H1 (cell line): ENCODE measurements at regions not wholly inside any gene's neighbourhood (a gene's known extent, or its start where the extent isn't known, plus 50 kb on each side); places are given as distances from the start of the nearest gene placed in this dataset.

Source experiments
- CTCF ChIA-PET: fragments of 300-600 bp; sonication (Branson Sonifier 250); formaldehyde crosslinking; loops from one replicate; lab custom pipeline; 2021; ENCODE audit not compliant: partially characterized antibody; lab: Charles Lee
- POLR2A ChIA-PET: fragments of 300-600 bp; sonication (Branson Sonifier 250); formaldehyde crosslinking; loops from one replicate; lab custom pipeline; 2021; ENCODE audit warnings: inconsistent platforms; ENCODE audit not compliant: partially characterized antibody; lab: Charles Lee
- DNase-seq, 2 experiments: peaks; one replicate each; pipeline versions ENCODE4 v3.0.0 to v3.0.0-alpha.2; 2010 to 2022; ENCODE audit warnings: low spot score in 2 of 2, low read depth in 1 of 2, mixed read lengths in 1 of 2
- FAIRE-seq: peaks from 2 replicates; lab custom pipeline; 2011; peaks lifted over from hg19 to GRCh38; lab: Jason Lieb, UNC
- H2AFZ ChIP-seq: 2 replicates; pipeline ENCODE4 v1.8.1; 2012; ENCODE audit warnings: low read length, inconsistent platforms
- H2AK5ac ChIP-seq: 2 replicates; pipeline ENCODE4 v1.6.1; 2013; ENCODE audit warnings: low read depth, low read length
- H2BK120ac ChIP-seq: replicated peaks from 2 replicates; pipeline ENCODE3; 2013; ENCODE audit warnings: low read depth, low read length, inconsistent platforms
- H2BK12ac ChIP-seq: 2 replicates; pipeline ENCODE4 v1.6.1; 2013; ENCODE audit warnings: low read depth, low read length
- H2BK15ac ChIP-seq: 2 replicates; pipeline ENCODE4 v1.6.1; 2013; ENCODE audit warnings: low read length
- H2BK20ac ChIP-seq: 2 replicates; pipeline ENCODE4 v1.6.1; 2013; ENCODE audit warnings: low read length
- H2BK5ac ChIP-seq: 2 replicates; pipeline ENCODE4 v1.6.1; 2013; ENCODE audit warnings: low read depth, low read length
- H3K14ac ChIP-seq: 2 replicates; pipeline ENCODE4 v1.6.1; 2013; ENCODE audit warnings: inconsistent platforms; ENCODE audit not compliant: insufficient read length
- H3K18ac ChIP-seq: 2 replicates; pipeline ENCODE4 v1.6.1; 2013; ENCODE audit warnings: low read length; ENCODE audit errors: extremely low read depth
- H3K23ac ChIP-seq: 2 replicates; pipeline ENCODE4 v1.6.1; 2013; ENCODE audit warnings: inconsistent platforms; ENCODE audit not compliant: insufficient read length
- H3K23me2 ChIP-seq: 2 replicates; pipeline ENCODE4 v1.6.1; 2013; ENCODE audit warnings: low read depth, low read length
- H3K27ac ChIP-seq: 2 replicates; pipeline ENCODE4 v1.6.1; 2011; ENCODE audit warnings: low read depth, low read length, inconsistent platforms
- H3K27me3 ChIP-seq, 4 experiments: replicated peaks in 1 of 4; 1 replicate in 1 of 4; 2 replicates in 3 of 4; pipeline versions ENCODE4 v1.6.1 to v1.8.1; 2011 to 2013; ENCODE audit warnings: low read length in 3 of 4, mild to moderate bottlenecking in 3 of 4, inconsistent platforms in 2 of 4, mixed read lengths in 2 of 4, moderate library complexity in 1 of 4; ENCODE audit not compliant: control insufficient read depth in 3 of 4, insufficient read depth in 3 of 4; ENCODE audit errors: extremely low read depth in 1 of 4
- H3K36me3 ChIP-seq, 4 experiments: 2 replicates each; pipeline versions ENCODE4 v1.6.1 to v1.8.1; 2011 to 2013; ENCODE audit warnings: mild to moderate bottlenecking in 4 of 4, low read length in 3 of 4, moderate library complexity in 2 of 4, control low read depth in 1 of 4, inconsistent platforms in 1 of 4; ENCODE audit not compliant: insufficient read depth in 4 of 4, control insufficient read depth in 2 of 4
- H3K4ac ChIP-seq: replicated peaks from 2 replicates; pipeline ENCODE3; 2013; ENCODE audit warnings: low read length, low read depth, mixed read lengths, inconsistent platforms; ENCODE audit not compliant: insufficient read length
- H3K4me1 ChIP-seq, 4 experiments: replicated peaks in 1 of 4; 1 replicate in 1 of 4; 2 replicates in 3 of 4; pipeline versions ENCODE4 v1.6.1 to v1.8.1; 2011 to 2013; ENCODE audit warnings: low read length in 3 of 4, inconsistent platforms in 2 of 4, mixed read lengths in 1 of 4; ENCODE audit not compliant: insufficient read depth in 4 of 4, control insufficient read depth in 3 of 4
- H3K4me2 ChIP-seq, 2 experiments: 2 replicates each; pipeline versions ENCODE4 v1.6.1 to v1.8.1; 2011 to 2013; ENCODE audit warnings: low read depth in 2 of 2, low read length in 2 of 2, control low read depth in 1 of 2, inconsistent platforms in 1 of 2, mild to moderate bottlenecking in 1 of 2; ENCODE audit not compliant: insufficient read depth in 1 of 2
- H3K4me3 ChIP-seq, 4 experiments: fragments of 200-600, 300-600 bp in 1 of 4; sonication (generic), shearing (Covaris generic), sonication (Bioruptor Twin) in 1 of 4; 2 replicates each; pipeline versions ENCODE4 v1.5.1 to v1.8.1; 2011 to 2016; ENCODE audit warnings: low read length in 4 of 4, low read depth in 3 of 4, control low read depth in 2 of 4, inconsistent platforms in 2 of 4, mild to moderate bottlenecking in 2 of 4, mixed read lengths in 1 of 4, moderate library complexity in 1 of 4; ENCODE audit not compliant: insufficient read depth in 2 of 4; ENCODE audit errors: extremely low read depth in 1 of 4
- H3K56ac ChIP-seq: replicated peaks from 2 replicates; pipeline ENCODE3; 2013; ENCODE audit warnings: low read depth, mild to moderate bottlenecking, mixed read lengths, low read length, inconsistent platforms; ENCODE audit not compliant: insufficient read length
- H3K79me1 ChIP-seq: 2 replicates; pipeline ENCODE4 v1.6.1; 2013; ENCODE audit warnings: low read depth, low read length, control low read depth
- H3K79me2 ChIP-seq, 2 experiments: 2 replicates each; pipeline versions ENCODE4 v1.6.1 to v1.8.1; 2012 to 2013; ENCODE audit warnings: low read length in 2 of 2, mild to moderate bottlenecking in 2 of 2, inconsistent platforms in 1 of 2; ENCODE audit not compliant: insufficient read depth in 2 of 2, control insufficient read depth in 1 of 2
- H3K9ac ChIP-seq, 4 experiments: replicated peaks in 1 of 4; 1 replicate in 1 of 4; 2 replicates in 3 of 4; pipeline versions ENCODE4 v1.6.1 to v1.8.1; 2011 to 2013; ENCODE audit warnings: low read depth in 3 of 4, low read length in 3 of 4, control low read depth in 2 of 4, mild to moderate bottlenecking in 2 of 4, moderate library complexity in 2 of 4, inconsistent platforms in 1 of 4; ENCODE audit errors: extremely low read depth in 1 of 4
- H3K9me3 ChIP-seq, 2 experiments: 2 replicates each; pipeline versions ENCODE4 v1.6.1 to v1.8.1; 2012 to 2013; ENCODE audit warnings: mild to moderate bottlenecking in 2 of 2, moderate library complexity in 2 of 2, control low read depth in 1 of 2, inconsistent platforms in 1 of 2, low read depth in 1 of 2, low read length in 1 of 2, mixed read lengths in 1 of 2; ENCODE audit not compliant: insufficient read depth in 2 of 2
- H4K20me1 ChIP-seq, 2 experiments: replicated peaks in 1 of 2; 2 replicates each; pipeline versions ENCODE3 to v1.8.1; 2011 to 2013; ENCODE audit warnings: inconsistent platforms in 2 of 2, low read length in 2 of 2, mild to moderate bottlenecking in 1 of 2; ENCODE audit not compliant: insufficient read depth in 2 of 2, control insufficient read depth in 1 of 2
- H4K5ac ChIP-seq: 2 replicates; pipeline ENCODE4 v1.6.1; 2013; ENCODE audit warnings: low read length, low read depth, mixed read lengths, inconsistent platforms; ENCODE audit not compliant: insufficient read length
- H4K8ac ChIP-seq: 2 replicates; pipeline ENCODE4 v1.8.0; 2013; ENCODE audit warnings: mild to moderate bottlenecking, moderate library complexity, low read length, inconsistent platforms; ENCODE audit not compliant: insufficient read depth; ENCODE audit errors: extremely low read depth
- H4K91ac ChIP-seq: replicated peaks from 2 replicates; pipeline ENCODE3; 2013; ENCODE audit warnings: low read length, mixed read lengths, inconsistent platforms; ENCODE audit not compliant: insufficient read length
- FOSL1 ChIP-seq: IDR thresholded peaks from 2 replicates; pipeline ENCODE4 v1.6.1; 2011; ENCODE audit warnings: mild to moderate bottlenecking, low read depth, low read length, moderate library complexity; ENCODE audit not compliant: insufficient read depth
- JUND ChIP-seq: IDR thresholded peaks from 2 replicates; pipeline ENCODE4 v1.6.1; 2011; ENCODE audit warnings: mild to moderate bottlenecking, improper control_type of control experiment, low read length
- RAD21 ChIP-seq, 2 experiments: IDR thresholded peaks in 1 of 2; conservative IDR thresholded peaks in 1 of 2; 2 replicates each; pipeline ENCODE4 v1.6.1; 2011; ENCODE audit warnings: low read depth in 2 of 2, low read length in 2 of 2, improper control_type of control experiment in 1 of 2, inconsistent platforms in 1 of 2, mild to moderate bottlenecking in 1 of 2, moderate library complexity in 1 of 2
- RBBP5 ChIP-seq: IDR thresholded peaks from 2 replicates; pipeline ENCODE4 v1.7.1; 2012; ENCODE audit warnings: low read depth, mild to moderate bottlenecking, inconsistent platforms, low read length, moderate library complexity, borderline replicate concordance
- RFX5 ChIP-seq: IDR thresholded peaks from 2 replicates; pipeline ENCODE4 v1.6.1; 2011; ENCODE audit warnings: low read depth, low read length, improper control_type of control experiment, borderline replicate concordance
- SIX5 ChIP-seq: IDR thresholded peaks from 2 replicates; pipeline ENCODE4 v1.6.1; 2011; ENCODE audit warnings: mild to moderate bottlenecking, low read depth, low read length

- no peak overlapping the region for H3K18ac ChIP-seq
- no peak overlapping the region for H3K9ac ChIP-seq
- ChIA-PET CTCF (no interaction called here), POLR2A (no interaction called here)
- TF ChIP-seq FOSL1 (no peak), RFX5 (no peak), RBBP5 (no peak), SIX5 (no peak), JUND (no peak), RAD21 (IDR thresholded peaks at IDR 0.05 in 1 of 2, conservative IDR thresholded peaks at IDR 0.05 in 1 of 2; ENCODE audit: low read depth in 2 of 2, low read length in 2 of 2) (no peak)
- H3K9me3 ChIP-seq = peaks cover 9 to 14% of the 10 kb centered on the region in 2 experiments
- no peak overlapping the region for H3K4ac ChIP-seq
- no peak overlapping the region for H3K14ac ChIP-seq
- H3K56ac ChIP-seq = no peak overlapping the region
- no peaks in the 10 kb centered on the region for H3K27me3 ChIP-seq
- no peaks in the 10 kb centered on the region for H3K79me2 ChIP-seq
- no peak overlapping the region for H3K27ac ChIP-seq
- H3K23ac ChIP-seq = no peak overlapping the region
- no peak overlapping the region for H2BK120ac ChIP-seq
- FAIRE-seq (no peak), DNase-seq (no peak)
- H2AFZ ChIP-seq = no peak overlapping the region
- no peak overlapping the region for H4K91ac ChIP-seq
- H4K8ac ChIP-seq = no peak overlapping the region
- no peak overlapping the region for H2AK5ac ChIP-seq
- H3K79me1 ChIP-seq = no peaks in the 10 kb centered on the region
- no peak overlapping the region for H2BK12ac ChIP-seq
- no peaks in the 10 kb centered on the region for H3K23me2 ChIP-seq
- no peak overlapping the region for H2BK15ac ChIP-seq
- H4K20me1 ChIP-seq = no peaks in the 10 kb centered on the region
- H3K4me2 ChIP-seq = no peak overlapping the region
- H2BK20ac ChIP-seq = no peak overlapping the region
- no peaks in the 10 kb centered on the region for H3K4me1 ChIP-seq
- H3K4me3 ChIP-seq = no peak overlapping the region
- H4K5ac ChIP-seq = no peak overlapping the region
- H3K36me3 ChIP-seq = peaks cover 0 to 4% (median 0%) of the 10 kb centered on the region in 4 experiments; a peak in 2 of 8 replicates
- H2BK5ac ChIP-seq = no peak overlapping the region
Measured at GRCh38 chrX:16222151-16222550, 54.9 kb downstream of the MAGEB17 start.
